Trophoblast cell (in vitro differentiated cells and primary cell): ENCODE measurements at regions not wholly inside any gene's neighbourhood (a gene's known extent, or its start where the extent isn't known, plus 50 kb on each side); places are given as distances from the start of the nearest gene placed in this dataset.

ENCODE experiments used
- DNase-seq, 2 donors: peaks; one replicate each; pipeline ENCODE4 v3.0.0-alpha.2; 2016
- H2AFZ ChIP-seq: 2 replicates; pipeline ENCODE4 v1.6.1; 2013; ENCODE audit warnings: low read length, moderate library complexity, mild to moderate bottlenecking; ENCODE audit not compliant: insufficient read depth, poor library complexity
- H2AK5ac ChIP-seq: 2 replicates; pipeline ENCODE4 v1.6.1; 2013; ENCODE audit warnings: mild to moderate bottlenecking, low read length
- H2BK120ac ChIP-seq: 2 replicates; pipeline ENCODE4 v1.6.1; 2013; ENCODE audit warnings: low read length, mild to moderate bottlenecking, moderate library complexity; ENCODE audit not compliant: insufficient read depth, poor library complexity
- H2BK12ac ChIP-seq: 2 replicates; pipeline ENCODE4 v1.6.1; 2013; ENCODE audit warnings: mild to moderate bottlenecking, low read length, moderate library complexity
- H2BK5ac ChIP-seq: 2 replicates; pipeline ENCODE4 v1.6.1; 2013; ENCODE audit warnings: low read length, low read depth, moderate library complexity, mild to moderate bottlenecking; ENCODE audit not compliant: poor library complexity
- H3K14ac ChIP-seq: 2 replicates; pipeline ENCODE4 v1.6.1; 2013; ENCODE audit warnings: mild to moderate bottlenecking, low read length
- H3K18ac ChIP-seq: 2 replicates; pipeline ENCODE4 v1.6.1; 2013; ENCODE audit warnings: mild to moderate bottlenecking, low read length
- H3K23ac ChIP-seq: 2 replicates; pipeline ENCODE4 v1.6.1; 2013; ENCODE audit warnings: low read length
- H3K27ac ChIP-seq: 2 replicates; pipeline ENCODE4 v1.5.1; 2013; ENCODE audit warnings: low read depth, mild to moderate bottlenecking, inconsistent platforms, low read length, moderate library complexity
- H3K27me3 ChIP-seq: 2 replicates; pipeline ENCODE4 v1.6.1; 2013; ENCODE audit warnings: inconsistent platforms, mild to moderate bottlenecking, low read length, moderate library complexity; ENCODE audit not compliant: insufficient read depth
- H3K36me3 ChIP-seq, 2 experiments: 1 replicate in 1 of 2; 2 replicates in 1 of 2; pipeline ENCODE4 v1.6.1; 2013; ENCODE audit warnings: low read length in 2 of 2, mild to moderate bottlenecking in 2 of 2, moderate library complexity in 1 of 2; ENCODE audit not compliant: insufficient read depth in 2 of 2, control insufficient read depth in 1 of 2
- H3K4ac ChIP-seq: 2 replicates; pipeline ENCODE4 v1.6.1; 2013; ENCODE audit warnings: low read depth, mild to moderate bottlenecking, low read length, moderate library complexity
- H3K4me1 ChIP-seq, 2 experiments: 1 replicate in 1 of 2; 2 replicates in 1 of 2; pipeline ENCODE4 v1.6.1; 2013; ENCODE audit warnings: low read length in 2 of 2, mild to moderate bottlenecking in 2 of 2, moderate library complexity in 1 of 2; ENCODE audit not compliant: insufficient read depth in 2 of 2, control insufficient read depth in 1 of 2
- H3K4me2 ChIP-seq: 2 replicates; pipeline ENCODE4 v1.6.1; 2013; ENCODE audit warnings: inconsistent platforms, mild to moderate bottlenecking, low read length, moderate library complexity
- H3K4me3 ChIP-seq: 2 replicates; pipeline ENCODE4 v1.5.1; 2013; ENCODE audit warnings: mild to moderate bottlenecking, low read depth, low read length, inconsistent platforms
- H3K79me1 ChIP-seq: one replicate; pipeline ENCODE4 v1.6.1; 2013; ENCODE audit warnings: low read length
- H3K79me2 ChIP-seq: 2 replicates; pipeline ENCODE4 v1.6.1; 2013; ENCODE audit warnings: low read length, mild to moderate bottlenecking; ENCODE audit not compliant: control insufficient read depth, insufficient read depth, poor library complexity
- H3K9ac ChIP-seq: 2 replicates; pipeline ENCODE4 v1.6.1; 2013; ENCODE audit warnings: mild to moderate bottlenecking, low read length
- H3K9me3 ChIP-seq: 2 replicates; pipeline ENCODE4 v1.6.1; 2013; ENCODE audit warnings: low read depth, mild to moderate bottlenecking, control low read depth, inconsistent platforms, low read length; ENCODE audit not compliant: insufficient read depth
- H4K12ac ChIP-seq: 2 replicates; pipeline ENCODE4 v1.6.1; 2013; ENCODE audit warnings: low read depth, mild to moderate bottlenecking, low read length, moderate library complexity
- H4K8ac ChIP-seq: 2 replicates; pipeline ENCODE4 v1.6.1; 2013; ENCODE audit warnings: low read depth, mild to moderate bottlenecking, low read length, moderate library complexity
- H4K91ac ChIP-seq: one replicate; pipeline ENCODE4 v1.6.1; 2013; ENCODE audit warnings: low read depth, mild to moderate bottlenecking, low read length, moderate library complexity
- WGBS: extraction: QIAGEN DNeasy Blood & Tissue Kit; methylation state at CpG from one replicate; pipeline ENCODE4 v1.1.7; 2013; ENCODE audit warnings: missing lambda C conversion rate; ENCODE audit not compliant: insufficient read length, insufficient coverage; ENCODE audit errors: extremely low coverage; 5-methylcytosine and 5-hydroxymethylcytosine counted together

DNA sequence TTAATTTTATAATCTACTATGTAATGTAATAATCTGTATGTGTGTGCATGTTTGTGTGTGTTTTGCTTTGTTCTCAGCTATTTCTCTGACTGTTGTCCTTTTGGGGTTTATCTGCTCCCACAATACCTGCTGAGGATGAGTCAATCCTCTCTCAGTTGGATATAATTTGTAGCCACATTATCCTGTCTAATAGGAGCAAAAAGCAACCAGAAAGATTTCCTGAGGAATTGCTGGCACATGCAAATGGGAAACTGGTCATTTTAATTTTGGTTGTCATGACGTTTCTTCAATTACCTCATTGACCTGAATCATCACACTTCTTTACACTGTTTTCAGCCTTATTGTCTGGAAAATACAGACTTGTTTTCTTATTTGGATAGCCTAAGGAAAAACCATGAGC lies 488.4 kb downstream of the KLF5 start:
- Histone ChIP-seq H2BK5ac (no peak overlapping the region), H2BK12ac (no peak overlapping the region), H2BK120ac (no peak overlapping the region), H3K9ac (no peak overlapping the region), H2AFZ (no peak overlapping the region), H3K4me2 (no peak overlapping the region), H3K9me3 (no peaks in the 10 kb centered on the region), H3K18ac (no peak overlapping the region), H4K8ac (no peak overlapping the region), H3K27ac (no peak overlapping the region), H3K14ac (no peak overlapping the region), H4K91ac (no peak overlapping the region), H3K4me3 (no peak overlapping the region), H3K23ac (no peak overlapping the region), H3K4me1 (no peaks in the 10 kb centered on the region), H3K4ac (no peak overlapping the region), H3K27me3 (no peaks in the 10 kb centered on the region), H3K79me2 (no peaks in the 10 kb centered on the region), H4K12ac (no peak overlapping the region), H3K79me1 (no peaks in the 10 kb centered on the region), H2AK5ac (no peak overlapping the region), H3K36me3 (no peaks in the 10 kb centered on the region)
- WGBS: no CpG with 5 or more reads among the region's 1 CpG
- no peak for DNase-seq

DNA sequence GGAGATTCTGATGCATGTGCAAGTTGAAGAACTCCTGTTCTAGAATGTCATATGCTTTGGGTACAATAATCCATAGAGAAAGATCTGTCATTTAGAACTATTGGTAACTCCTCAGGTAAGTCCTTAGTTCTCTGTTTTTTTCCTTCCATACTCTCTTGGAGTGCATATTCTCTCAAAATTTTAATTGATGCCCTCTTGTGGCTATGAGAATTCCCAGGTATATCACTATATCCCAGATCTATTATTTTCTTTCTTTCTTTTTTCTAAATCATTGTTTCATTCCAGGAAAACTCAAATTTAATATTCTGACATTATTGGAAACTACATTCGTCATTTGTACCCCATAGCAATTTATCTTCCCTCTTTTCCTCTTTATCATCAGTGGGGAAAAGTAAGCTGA lies 485.4 kb downstream of the KLF5 start:
- no peak for DNase-seq
- Histone ChIP-seq H3K23ac (no peak overlapping the region), H3K4me1 (no peaks in the 10 kb centered on the region), H4K12ac (no peak overlapping the region), H2BK12ac (no peak overlapping the region), H4K91ac (no peak overlapping the region), H3K79me1 (no peaks in the 10 kb centered on the region), H3K18ac (no peak overlapping the region), H3K4me3 (no peak overlapping the region), H3K36me3 (no peaks in the 10 kb centered on the region), H3K79me2 (no peaks in the 10 kb centered on the region), H2AFZ (no peak overlapping the region), H3K4ac (no peak overlapping the region), H3K4me2 (no peak overlapping the region), H2BK5ac (no peak overlapping the region), H3K14ac (no peak overlapping the region), H4K8ac (no peak overlapping the region), H3K9ac (no peak overlapping the region), H2AK5ac (no peak overlapping the region), H3K27me3 (no peaks in the 10 kb centered on the region), H2BK120ac (no peak overlapping the region), H3K9me3 (no peaks in the 10 kb centered on the region), H3K27ac (no peak overlapping the region)
- no CpG with 5 or more reads among the region's 1 CpG for WGBS

DNA sequence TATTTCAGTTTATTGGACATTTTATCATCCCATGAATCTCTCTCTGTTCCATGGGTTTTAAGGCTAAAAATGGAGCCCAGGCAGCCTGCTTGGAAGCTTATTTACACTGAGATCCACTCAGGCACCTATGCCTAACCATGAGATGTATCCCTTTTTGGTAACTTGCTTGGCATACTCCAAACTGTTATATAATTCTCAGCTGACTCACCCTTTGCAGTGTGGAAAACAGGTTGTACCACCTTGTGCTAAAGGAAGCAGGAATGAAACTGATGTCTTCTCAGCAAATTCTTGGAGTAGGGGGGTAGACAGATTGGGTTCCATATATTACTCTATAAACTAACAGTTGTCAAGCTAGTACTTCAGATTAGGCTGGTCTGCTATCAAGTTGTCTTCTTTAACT lies 483.6 kb downstream of the KLF5 start:
- Histone ChIP-seq H3K14ac (no peak overlapping the region), H3K23ac (no peak overlapping the region), H3K4me2 (no peak overlapping the region), H3K79me1 (no peaks in the 10 kb centered on the region), H3K4me3 (no peak overlapping the region), H3K4ac (no peak overlapping the region), H3K4me1 (peaks cover 0 to 2% of the 10 kb centered on the region in 2 experiments), H3K18ac (no peak overlapping the region), H2BK120ac (no peak overlapping the region), H4K8ac (no peak overlapping the region), H3K27ac (no peak overlapping the region), H4K12ac (no peak overlapping the region), H2AK5ac (no peak overlapping the region), H3K79me2 (no peaks in the 10 kb centered on the region), H2BK12ac (no peak overlapping the region), H2AFZ (no peak overlapping the region), H4K91ac (no peak overlapping the region), H2BK5ac (no peak overlapping the region), H3K36me3 (no peaks in the 10 kb centered on the region), H3K27me3 (no peaks in the 10 kb centered on the region), H3K9ac (no peak overlapping the region), H3K9me3 (no peaks in the 10 kb centered on the region)
- DNase-seq: peak in 1 of 2 donors; percentile 54

DNA sequence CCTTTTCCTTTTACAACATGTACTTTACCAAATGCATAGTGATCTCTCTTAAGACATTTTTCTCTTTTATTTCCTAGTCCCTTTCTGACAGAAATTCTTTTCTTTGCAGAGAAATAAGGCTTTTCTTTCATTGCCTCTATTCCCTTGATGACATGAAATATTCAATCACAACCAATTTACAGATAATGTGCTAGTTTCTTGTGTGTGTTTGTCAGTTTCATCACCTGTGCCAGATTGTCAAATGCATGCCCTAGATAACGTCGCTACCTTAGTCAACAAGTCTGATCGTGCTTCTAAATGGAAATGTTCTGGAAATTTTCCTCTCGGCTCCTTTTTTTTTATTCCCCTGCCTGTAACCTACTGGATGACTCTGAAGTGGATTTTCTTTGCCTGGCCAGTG lies 478.1 kb downstream of the KLF5 start:
- no CpG with 5 or more reads among the region's 4 CpGs for WGBS
- Histone ChIP-seq H3K27ac (no peak overlapping the region), H3K4me1 (peaks cover 0 to 4% of the 10 kb centered on the region in 2 experiments), H3K9ac (no peak overlapping the region), H3K9me3 (no peaks in the 10 kb centered on the region), H3K14ac (no peak overlapping the region), H3K79me1 (no peaks in the 10 kb centered on the region), H2AFZ (no peak overlapping the region), H3K4me3 (no peak overlapping the region), H2AK5ac (no peak overlapping the region), H4K8ac (no peak overlapping the region), H3K23ac (no peak overlapping the region), H3K36me3 (no peaks in the 10 kb centered on the region), H4K91ac (no peak overlapping the region), H2BK12ac (no peak overlapping the region), H3K18ac (no peak overlapping the region), H2BK5ac (no peak overlapping the region), H2BK120ac (no peak overlapping the region), H3K27me3 (no peaks in the 10 kb centered on the region), H4K12ac (no peak overlapping the region), H3K79me2 (no peaks in the 10 kb centered on the region), H3K4me2 (no peak overlapping the region), H3K4ac (no peak overlapping the region)
- DNase-seq: no peak
